DMS 273 treated with DMSO at 0.1 percent for 48 hours (cell line): ENCODE measurements at regions not wholly inside any gene's neighbourhood (a gene's known extent, or its start where the extent isn't known, plus 50 kb on each side); places are given as distances from the start of the nearest gene placed in this dataset.

Experiments
- DNase-seq: peaks from one replicate; lab custom pipeline; 2025; lab: John Stamatoyannopoulos, UW

DNA sequence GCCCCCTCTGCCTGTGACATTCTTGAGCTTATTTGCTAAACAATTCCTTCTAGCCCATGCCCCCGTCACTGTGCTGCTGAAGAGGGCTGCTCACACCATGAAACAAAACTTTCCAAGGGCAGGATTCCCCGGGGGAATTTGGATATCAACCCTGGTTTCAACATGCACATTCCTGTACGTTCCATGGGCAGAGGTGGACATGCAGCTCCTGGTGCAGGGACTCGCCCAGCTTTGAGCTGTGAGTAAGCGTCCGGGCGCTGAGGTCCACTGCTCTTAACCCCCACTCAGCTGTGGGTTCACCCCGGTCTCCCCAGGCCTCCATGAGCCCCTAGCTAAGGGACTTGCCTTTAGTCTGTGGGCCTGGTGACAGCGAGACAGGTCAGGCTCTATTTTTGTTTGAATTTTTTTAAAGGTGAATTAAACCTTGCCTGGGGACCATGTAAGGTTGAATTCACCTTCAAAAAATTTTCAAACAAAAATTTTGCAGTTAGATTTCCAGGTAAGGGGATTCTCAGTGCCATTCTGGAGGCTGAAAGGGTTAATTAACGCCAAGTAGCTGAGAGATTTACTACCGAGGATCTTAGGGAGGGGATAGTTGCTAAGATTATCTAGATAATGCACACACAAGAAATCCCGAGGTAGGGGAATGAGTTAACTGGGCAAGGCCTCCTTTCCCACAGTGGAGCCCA, 70.3 kb upstream of the SLC22A23 start:
- DNase-seq, result no peak

DNA sequence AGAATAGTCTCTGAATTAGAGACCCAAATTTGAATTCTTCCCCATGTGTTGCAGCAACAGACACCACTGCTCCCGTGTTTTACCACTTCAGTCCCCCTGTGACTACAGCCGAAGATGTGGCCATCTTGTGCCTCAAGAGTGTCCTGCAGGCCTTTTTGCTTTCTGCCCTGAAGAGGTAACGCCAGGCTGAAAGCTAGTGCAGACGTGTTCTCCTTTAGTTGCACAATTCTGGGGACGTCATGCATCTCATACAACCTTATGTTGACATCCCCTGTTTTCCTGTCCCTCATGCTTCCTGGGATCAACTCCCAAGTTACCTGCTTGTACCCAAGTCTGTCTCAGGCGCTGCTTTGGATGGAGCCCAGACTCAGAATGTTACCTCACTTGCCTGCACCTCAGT, 69.1 kb upstream of the SLC22A23 start:
- DNase-seq, result no peak

DNA sequence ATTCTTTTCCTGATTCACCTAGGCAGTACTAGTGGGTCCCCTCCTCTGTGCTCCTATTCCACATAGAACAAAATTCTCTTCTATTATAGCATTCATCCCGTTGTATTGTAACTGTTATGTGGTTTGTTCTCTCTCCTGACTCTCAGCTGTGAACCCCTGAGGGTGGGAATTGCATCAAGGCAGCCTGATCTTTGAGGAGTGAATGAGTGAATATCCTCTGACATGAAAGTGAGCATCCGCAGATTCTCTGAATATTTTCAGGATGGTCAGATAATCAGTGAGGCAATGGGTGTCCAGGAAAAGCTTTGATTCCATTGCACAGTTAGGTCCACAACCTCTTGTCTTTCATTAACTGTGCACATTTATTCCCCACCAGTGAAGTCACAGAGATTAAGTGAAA, 67.6 kb upstream of the SLC22A23 start:
- DNase-seq, result no peak

DNA sequence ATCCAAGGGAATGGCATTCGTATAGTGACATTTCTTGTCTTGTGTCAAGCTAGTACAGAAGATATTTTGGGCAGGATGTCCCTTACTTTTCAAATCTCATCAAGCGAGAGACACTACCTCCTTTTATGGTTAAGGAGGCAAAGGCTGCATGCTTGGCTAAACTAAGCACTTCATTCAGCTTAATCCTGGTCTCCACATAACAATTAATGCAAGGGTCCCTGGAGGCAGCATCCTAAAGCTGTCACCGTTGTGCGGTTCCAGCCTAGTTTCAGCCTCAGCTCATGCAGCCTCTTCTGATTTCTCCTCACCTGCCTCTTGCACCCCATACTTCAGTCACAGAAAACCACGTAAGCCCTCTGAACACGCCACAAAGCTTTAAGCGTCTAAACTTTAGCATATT, 67.1 kb upstream of the SLC22A23 start:
- no peak for DNase-seq

DNA sequence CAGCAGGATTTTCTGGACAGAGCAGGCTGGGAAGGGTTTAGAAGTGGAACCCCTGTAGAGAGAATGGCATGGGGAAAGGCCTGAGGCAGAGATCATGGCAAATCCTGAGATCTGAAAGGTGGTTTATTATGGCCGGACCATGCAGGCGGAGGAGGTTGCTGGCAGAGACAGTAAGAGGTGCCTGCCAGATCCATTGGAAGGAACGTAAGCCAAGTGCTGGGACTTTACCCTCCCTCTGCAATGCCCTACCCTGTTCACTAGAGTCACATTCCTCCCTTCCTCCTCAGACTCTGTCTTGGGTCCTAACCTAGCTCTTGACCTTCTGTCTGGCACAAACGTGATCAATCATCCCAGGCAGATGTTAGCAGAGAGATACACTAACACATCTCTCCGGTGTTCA, 66.4 kb upstream of the SLC22A23 start:
- DNase-seq, result no peak

DNA sequence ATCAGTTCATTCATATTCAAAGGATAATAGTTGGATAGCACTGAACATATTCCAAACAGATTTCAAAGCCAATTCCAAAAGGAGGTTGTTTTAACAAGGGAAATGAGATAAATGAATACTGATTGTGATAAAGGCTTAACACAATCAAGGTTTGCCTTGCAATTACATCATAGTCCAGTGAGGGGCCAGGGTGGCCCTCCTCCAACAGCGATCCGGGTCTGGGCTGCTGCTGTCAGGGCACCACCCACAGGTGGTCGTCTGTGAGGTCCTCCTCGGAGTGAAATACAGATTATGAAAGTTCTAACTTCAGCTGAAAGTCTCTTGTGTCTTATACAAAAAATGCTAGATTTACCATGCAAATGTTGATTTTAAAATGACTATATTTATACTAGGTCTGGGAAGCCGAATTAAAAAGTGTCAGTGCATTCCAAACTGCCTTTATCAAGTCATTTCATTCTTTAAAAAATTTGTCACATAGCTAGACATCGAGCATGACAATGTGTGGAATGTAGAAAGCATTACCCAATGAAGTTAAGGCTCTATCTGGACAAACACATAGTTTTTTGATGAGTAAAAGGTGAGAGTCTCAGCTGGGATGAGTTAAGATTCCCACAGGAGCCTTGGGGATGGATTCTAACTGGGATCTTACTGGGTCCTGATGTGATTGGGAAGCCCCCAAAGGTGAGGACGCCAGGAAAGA, 65.9 kb upstream of the SLC22A23 start:
- DNase-seq, result no peak

DNA sequence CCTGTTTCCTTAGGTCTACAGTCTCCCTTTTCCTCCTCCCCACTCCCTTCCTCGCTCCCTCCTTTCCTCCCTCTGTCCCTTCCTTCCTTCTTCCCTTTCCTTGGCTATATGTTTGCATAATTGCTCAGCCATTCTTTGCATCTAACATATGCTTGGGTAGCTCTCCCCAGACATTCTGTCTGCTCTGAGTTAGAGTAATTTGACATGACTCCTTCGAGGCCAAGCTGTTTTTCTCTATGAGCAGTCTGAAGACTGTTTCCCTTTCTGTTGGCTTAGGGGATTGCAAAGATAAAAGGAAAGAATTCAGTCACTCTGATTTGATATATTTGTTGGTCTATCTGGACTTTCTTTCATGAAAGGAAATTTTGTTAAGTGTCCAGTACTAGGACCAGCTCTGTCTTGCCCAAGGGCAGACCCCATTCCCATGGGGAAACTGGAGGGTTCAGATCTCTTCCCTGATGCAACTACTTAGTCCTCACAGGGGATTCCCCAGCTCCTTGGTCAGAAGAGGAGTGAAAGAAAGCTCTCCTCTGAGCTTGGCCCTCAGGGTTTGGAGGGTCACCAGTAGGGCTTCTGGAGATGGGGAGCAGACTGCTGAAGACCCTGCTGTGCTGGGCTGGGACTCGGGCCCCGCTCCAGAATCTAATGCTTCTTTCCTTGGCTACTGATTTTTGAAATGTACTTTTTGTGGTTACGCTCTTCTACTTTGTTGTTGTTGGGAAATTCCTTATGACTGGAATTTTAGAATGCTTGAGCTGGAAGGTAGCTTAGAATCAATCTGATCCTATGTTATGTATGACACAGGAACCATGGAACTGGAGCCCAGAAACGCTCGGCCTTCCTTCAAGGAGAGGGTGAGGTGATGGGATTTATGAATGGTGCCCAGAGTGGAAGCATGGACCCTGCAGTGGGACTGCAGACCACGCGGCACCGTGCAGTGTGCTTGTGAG, 63.7 kb upstream of the SLC22A23 start:
- DNase-seq, result peak; percentile 59

DNA sequence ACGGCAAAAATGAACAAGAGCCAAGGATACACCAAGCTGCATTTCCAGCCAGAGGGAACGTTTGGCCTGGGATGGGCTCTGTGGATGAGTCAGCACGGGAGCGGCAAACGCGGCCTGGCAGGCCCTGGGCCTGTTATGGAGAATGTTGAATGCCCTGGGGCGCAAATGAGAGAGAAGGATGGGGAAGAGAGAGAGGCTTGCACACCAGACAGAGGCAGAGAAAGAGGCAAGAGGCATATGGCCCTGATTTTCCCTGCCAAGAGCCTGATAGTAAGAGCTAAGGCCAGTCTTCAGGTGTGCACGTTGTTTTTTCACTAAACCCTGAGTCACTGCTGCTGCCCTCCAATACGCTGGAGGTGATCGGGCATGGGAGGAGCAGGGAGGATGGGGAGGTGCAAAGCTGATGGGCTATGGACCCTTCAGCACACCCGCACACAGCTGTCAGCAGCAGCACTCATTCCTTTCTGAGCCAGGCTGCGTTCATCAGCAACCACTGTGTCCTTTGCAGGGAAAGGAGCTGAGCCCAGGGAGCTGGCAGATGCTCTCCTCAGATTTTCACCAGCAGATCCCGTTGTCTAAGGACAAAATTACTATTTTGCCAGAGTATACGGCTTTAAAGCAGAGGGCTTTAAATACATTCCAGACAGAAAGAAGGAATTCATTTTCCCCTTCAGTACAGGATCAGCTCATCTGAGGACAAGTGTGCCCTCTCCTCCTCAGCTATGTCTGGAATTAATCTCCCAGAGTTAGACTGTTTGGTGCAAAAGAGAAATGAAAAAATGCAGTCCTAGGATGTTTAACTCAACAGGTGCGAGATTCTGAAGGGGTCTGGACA, 61.7 kb upstream of the SLC22A23 start:
- DNase-seq, result peak; percentile 60

DNA sequence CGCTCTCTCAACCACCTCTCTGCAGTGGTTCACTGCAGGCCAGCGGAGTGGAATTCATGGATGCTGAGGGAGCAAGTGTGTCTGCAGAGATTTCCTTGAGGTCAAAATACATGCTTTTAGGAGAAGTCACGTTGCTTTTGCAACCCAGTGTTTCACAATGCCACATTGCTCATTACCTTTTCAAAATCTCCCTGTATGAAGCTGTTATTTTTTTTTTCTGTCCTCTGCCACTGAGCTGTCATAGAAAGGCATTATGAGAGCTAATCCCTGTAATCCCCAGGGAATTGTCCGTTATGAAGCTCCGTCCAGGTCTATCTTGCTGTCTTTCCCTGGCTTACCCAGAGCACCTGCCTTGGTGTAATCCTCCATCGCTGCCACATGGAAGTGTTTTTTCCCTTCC, 60.5 kb upstream of the SLC22A23 start:
- DNase-seq, result no peak

DNA sequence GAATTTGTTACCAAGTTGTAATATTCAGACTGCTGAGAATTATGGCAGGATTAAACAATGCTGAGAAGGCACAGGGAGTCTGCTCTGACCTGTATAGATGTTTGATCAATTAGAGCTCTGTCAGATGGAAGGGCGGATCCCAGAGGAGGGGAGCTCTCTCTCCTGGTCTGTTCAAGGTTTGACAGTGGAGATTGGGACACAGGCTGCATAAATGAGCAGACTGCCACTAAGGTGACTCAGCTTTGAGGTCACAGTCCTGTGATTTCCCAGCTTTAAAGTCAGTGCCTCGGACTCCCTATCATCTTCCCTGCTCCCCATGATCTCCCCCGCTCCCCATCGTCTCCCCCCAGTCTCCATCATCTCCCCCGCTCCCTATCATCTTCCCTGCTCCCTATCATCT, 59.2 kb upstream of the SLC22A23 start:
- DNase-seq, result no peak

DNA sequence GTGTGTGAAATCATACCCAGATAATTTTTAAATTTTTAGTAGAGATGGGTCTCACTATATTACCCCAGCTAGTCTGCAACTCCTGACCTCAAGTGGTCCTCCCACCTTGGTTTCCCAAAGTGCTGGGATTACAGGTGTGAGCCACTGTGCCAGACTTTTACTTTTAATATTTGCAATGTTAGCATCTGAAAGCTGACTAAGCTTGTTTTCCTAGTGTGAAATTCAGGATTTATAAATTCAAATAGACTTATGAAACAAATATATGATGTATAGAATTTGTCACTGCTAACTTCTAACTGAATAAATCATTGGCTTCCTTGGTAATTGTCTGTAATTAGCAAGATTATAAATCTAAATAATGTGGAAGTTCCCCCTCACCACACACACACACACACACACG, 58.8 kb upstream of the SLC22A23 start:
- no peak for DNase-seq

DNA sequence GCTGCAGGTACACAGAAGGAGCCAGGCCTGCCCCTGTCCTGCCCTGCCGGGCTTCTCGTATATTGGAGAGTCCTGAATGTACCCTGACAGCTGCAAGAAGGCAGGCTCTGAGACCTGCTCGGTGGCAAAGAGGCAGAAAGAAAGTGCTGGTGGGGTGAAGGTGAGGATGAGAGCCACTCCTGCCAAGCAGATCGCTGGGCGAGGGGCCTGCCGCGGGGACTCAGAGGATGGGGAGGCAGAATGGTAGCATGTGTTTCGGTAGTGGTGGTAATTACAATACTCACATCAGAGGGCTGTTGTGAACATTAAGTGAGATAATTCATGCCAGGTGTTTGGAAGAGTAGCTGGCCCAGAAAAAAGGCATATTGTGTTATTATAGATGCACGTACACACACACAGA, 56.6 kb upstream of the SLC22A23 start:
- no peak for DNase-seq

DNA sequence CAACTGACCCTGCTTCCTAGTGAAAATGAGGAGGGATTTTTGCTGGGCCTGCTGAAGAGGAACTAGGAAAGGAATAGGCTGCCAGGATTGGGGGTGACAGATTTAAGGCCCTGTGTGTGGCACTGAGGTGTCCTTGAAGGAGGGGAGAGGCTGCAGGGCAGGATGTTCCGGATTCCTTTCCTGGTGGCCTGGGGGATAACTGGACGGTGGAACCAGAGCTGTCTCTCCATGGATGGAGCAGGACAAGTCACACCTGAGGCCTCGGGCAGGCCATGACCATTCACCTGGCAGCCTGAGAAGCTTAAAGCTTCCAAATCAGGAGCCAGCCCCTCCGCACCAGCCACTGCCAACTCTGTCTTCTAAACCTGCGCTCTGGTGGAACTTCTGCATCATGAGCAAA, 56.0 kb upstream of the SLC22A23 start:
- no peak for DNase-seq

DNA sequence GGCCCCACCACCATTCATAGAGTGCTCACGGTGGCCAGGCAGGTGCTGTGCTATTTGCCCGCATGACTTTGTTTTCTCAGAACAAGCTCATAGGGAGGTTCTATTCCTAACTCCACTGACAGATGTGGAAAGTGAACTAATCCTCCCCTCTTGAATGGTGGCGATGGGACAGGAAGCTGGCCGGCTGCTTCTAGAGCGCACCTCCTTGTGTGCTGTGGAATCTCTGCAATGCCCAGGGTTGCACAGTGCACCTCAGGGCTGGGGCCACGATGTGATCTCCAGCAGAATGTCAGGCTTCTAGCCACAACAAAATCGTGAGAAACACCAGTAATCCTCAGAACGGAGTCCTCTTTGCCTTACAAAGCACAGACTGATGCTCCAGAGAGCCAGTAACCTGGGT, 53.8 kb upstream of the SLC22A23 start:
- no peak for DNase-seq

DNA sequence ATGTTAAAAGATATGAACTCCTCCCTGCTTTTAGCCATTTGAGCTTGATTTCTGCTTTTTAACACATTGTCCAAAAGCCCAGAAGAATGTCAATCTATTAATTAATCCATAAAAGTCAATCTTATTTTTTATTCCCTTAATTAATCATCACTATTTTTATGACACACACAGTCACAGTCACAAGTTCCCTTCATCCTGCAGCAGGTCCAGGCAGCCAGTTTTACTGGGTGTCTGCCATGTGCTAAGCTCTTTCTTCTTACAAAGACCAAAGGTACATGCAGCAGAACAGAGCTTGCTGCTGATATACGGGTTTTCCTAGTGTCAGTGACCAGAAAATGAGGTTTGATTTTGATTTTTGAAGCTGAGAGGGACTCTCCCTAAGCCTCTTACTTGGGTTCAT, 53.3 kb upstream of the SLC22A23 start:
- no peak for DNase-seq

DNA sequence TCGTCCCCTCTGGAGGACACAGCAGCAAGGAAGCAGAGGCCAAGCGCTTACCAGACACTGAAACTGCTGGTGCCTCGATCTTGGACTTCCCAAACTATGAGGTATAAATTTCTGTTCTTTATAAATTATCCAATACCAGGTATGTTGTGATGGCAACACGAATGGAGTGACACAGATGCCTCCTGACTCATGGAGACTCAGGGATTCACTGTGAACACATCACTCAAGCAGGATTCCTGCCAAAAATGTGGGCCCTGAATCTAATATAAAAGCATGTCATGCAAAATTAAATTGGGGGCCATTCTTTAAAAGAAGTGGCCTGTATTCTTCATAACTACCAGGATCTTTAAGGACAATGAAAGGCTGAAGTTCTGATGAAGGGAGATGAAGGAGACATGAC, 52.5 kb upstream of the SLC22A23 start:
- DNase-seq, result no peak

DNA sequence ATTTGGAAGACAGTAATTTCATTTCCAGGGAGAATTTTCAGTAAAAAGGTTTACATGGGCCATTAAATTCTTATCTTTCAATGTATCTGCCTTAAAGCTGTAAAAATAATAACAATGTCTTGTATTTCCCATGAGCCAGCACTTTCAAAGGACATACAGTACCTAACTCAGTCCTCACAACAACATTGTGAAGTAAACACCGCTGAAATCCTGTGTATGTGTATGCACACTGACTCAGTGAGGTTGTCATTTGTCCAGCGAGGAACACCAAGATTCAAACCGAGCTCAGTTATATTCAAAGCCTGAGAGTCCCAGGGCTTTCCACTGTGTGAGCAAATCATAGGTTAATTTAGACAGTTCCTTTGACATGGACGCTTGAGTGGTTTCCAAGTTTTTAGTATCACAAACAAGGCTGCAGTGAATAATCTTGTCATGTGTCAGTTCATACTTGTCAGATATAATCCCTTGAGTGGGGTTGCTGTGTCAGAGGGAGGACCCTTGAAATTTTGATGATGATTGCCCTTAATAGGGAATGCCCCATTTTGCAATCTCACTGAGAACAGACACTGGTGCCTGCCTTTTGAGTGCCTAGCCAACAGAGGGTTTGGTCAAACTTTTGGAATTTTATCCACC, 50.0 kb upstream of the SLC22A23 start:
- DNase-seq, result no peak
